ENCODE measurements at regions not wholly inside any gene's neighbourhood (a gene's known extent, or its start where the extent isn't known, plus 50 kb on each side); places are given as distances from the start of the nearest gene placed in this dataset.

- DNase-seq = no peak
Observed at GRCh38 chr5:71872311-71872864, 153.3 kb downstream of the CARTPT start.

- DNase-seq = no peak
Observed at GRCh38 chr5:71873191-71873591, 154.1 kb downstream of the CARTPT start.

GRCh38 chr5:71874521-71874920, 155.4 kb downstream of the CARTPT start:
- DNase-seq = no peak

- no peak for DNase-seq
Observed at GRCh38 chr5:71877511-71877910, 158.4 kb downstream of the CARTPT start.

- no peak for DNase-seq
Observed at GRCh38 chr5:71880536-71880935, 161.5 kb downstream of the CARTPT start.

GRCh38 chr5:71882826-71883741, 164.0 kb downstream of the CARTPT start:
- no peak for DNase-seq

GRCh38 chr5:71883742-71884103, 164.6 kb downstream of the CARTPT start:
- DNase-seq = no peak

- DNase-seq = no peak
Observed at GRCh38 chr5:71884926-71885325, 165.9 kb downstream of the CARTPT start.

- DNase-seq = no peak
Observed at GRCh38 chr5:71886406-71886805, 167.3 kb downstream of the CARTPT start.

- DNase-seq = peak in 3 of 6 experiments; percentile 8 to 30 (median 12)
Observed at GRCh38 chr5:71887680-71888079, 168.6 kb downstream of the CARTPT start.

- no peak for DNase-seq
Observed at GRCh38 chr5:71891406-71891805, 172.3 kb downstream of the CARTPT start.

GRCh38 chr5:71891856-71892255, 172.8 kb downstream of the CARTPT start:
- no peak for DNase-seq

GRCh38 chr5:71892641-71893365, 173.7 kb downstream of the CARTPT start:
- DNase-seq = no peak

- DNase-seq = no peak
Observed at GRCh38 chr5:71893451-71893850, 174.4 kb downstream of the CARTPT start.

- DNase-seq = no peak
Observed at GRCh38 chr5:71894091-71894490, 175.0 kb downstream of the CARTPT start.

GRCh38 chr5:71895546-71895945, 176.5 kb downstream of the CARTPT start:
- no peak for DNase-seq

- DNase-seq = no peak
Observed at GRCh38 chr5:71899865-71900342, 180.8 kb downstream of the CARTPT start.

GRCh38 chr5:71903808-71904207, 184.7 kb downstream of the CARTPT start:
- DNase-seq = no peak

- no peak for DNase-seq
Observed at GRCh38 chr5:71904852-71905251, 185.8 kb downstream of the CARTPT start.

GRCh38 chr5:71905834-71906711, 187.0 kb downstream of the CARTPT start:
- DNase-seq = no peak

GRCh38 chr5:71907001-71907588, 188.0 kb downstream of the CARTPT start:
- no peak for DNase-seq

- DNase-seq = no peak
Observed at GRCh38 chr5:71907608-71908145, 188.6 kb downstream of the CARTPT start.
